Endothelial cell of umbilical vein (primary cell): ENCODE measurements at regions not wholly inside any gene's neighbourhood (a gene's known extent, or its start where the extent isn't known, plus 50 kb on each side); places are given as distances from the start of the nearest gene placed in this dataset.

Experiments
- BruUV-seq: library from RNA; stranded (reverse); fragments of 400-500 nt; replicated peaks from 2 replicates; lab custom pipeline; 2021; lab: Mats Ljungman, UMichigan
- CTCF ChIA-PET: fragments of 300-600, 350-600 bp; sonication (Branson Sonifier 250); formaldehyde crosslinking; loops from one replicate; lab custom pipeline; 2021; ENCODE audit warnings: antibody characterized with exemption, inconsistent platforms; lab: Charles Lee
- POLR2A ChIA-PET: fragments of 300-600, 350-600 bp; sonication (Branson Sonifier 250); formaldehyde crosslinking; loops from one replicate; lab custom pipeline; 2021; ENCODE audit warnings: antibody characterized with exemption, inconsistent platforms; lab: Charles Lee
- DNase-seq: peaks from one replicate; pipeline ENCODE4 v3.0.0-alpha.2; 2011; ENCODE audit warnings: low read depth, low spot score
- FAIRE-seq: peaks from 2 replicates; lab custom pipeline; 2011; peaks lifted over from hg19 to GRCh38; lab: Jason Lieb, UNC
- H2AFZ ChIP-seq: 2 replicates; pipeline ENCODE4 v1.6.0; 2012; ENCODE audit warnings: low read depth, low read length, control low read depth, inconsistent platforms
- H3K27ac ChIP-seq: 2 replicates; pipeline ENCODE4 v1.5.1; 2011; ENCODE audit warnings: low read depth, mild to moderate bottlenecking, control low read depth, low read length, moderate library complexity; ENCODE audit not compliant: insufficient read depth
- H3K27me3 ChIP-seq, 2 experiments: 2 replicates each; pipeline versions ENCODE4 v1.6.0 to v1.6.1; 2011; ENCODE audit warnings: low read length in 2 of 2, mixed read lengths in 1 of 2; ENCODE audit not compliant: control insufficient read depth in 2 of 2, insufficient read depth in 2 of 2
- H3K36me3 ChIP-seq, 2 experiments: 2 replicates in 1 of 2; 3 replicates in 1 of 2; pipeline ENCODE4 v1.5.1; 2011; ENCODE audit warnings: low read length in 2 of 2, mild to moderate bottlenecking in 1 of 2, moderate library complexity in 1 of 2; ENCODE audit not compliant: control insufficient read depth in 2 of 2, insufficient read depth in 2 of 2; ENCODE audit errors: extremely low read depth in 1 of 2
- H3K4me1 ChIP-seq: 3 replicates; pipeline ENCODE4 v1.5.1; 2011; ENCODE audit warnings: mild to moderate bottlenecking, low read length; ENCODE audit not compliant: control insufficient read depth, insufficient read depth; ENCODE audit errors: extremely low read depth
- H3K4me2 ChIP-seq: 2 replicates; pipeline ENCODE4 v1.6.1; 2011; ENCODE audit warnings: low read length, control low read depth, mixed read lengths; ENCODE audit not compliant: insufficient read depth
- H3K4me3 ChIP-seq, 3 experiments: fragments of 200-600 bp in 1 of 3; sonication (generic), shearing (Covaris generic) in 1 of 3; replicated peaks in 1 of 3; 2 replicates each; pipeline ENCODE4 v1.5.1; 2011 to 2016; ENCODE audit warnings: control low read depth in 3 of 3, low read length in 3 of 3, mild to moderate bottlenecking in 2 of 3, inconsistent platforms in 1 of 3, low read depth in 1 of 3, moderate library complexity in 1 of 3; ENCODE audit not compliant: insufficient read depth in 1 of 3
- H3K79me2 ChIP-seq: 2 replicates; pipeline ENCODE4 v1.6.0; 2012; ENCODE audit warnings: low read length, inconsistent platforms; ENCODE audit not compliant: control insufficient read depth, insufficient read depth
- H3K9ac ChIP-seq: replicated peaks from 2 replicates; pipeline ENCODE3; 2011; ENCODE audit warnings: low read length, control low read depth; ENCODE audit not compliant: insufficient read depth; ENCODE audit errors: extremely low read depth
- H3K9me1 ChIP-seq: replicated peaks from 3 replicates; pipeline ENCODE4 v1.6.0; 2011; ENCODE audit warnings: mild to moderate bottlenecking, low read length; ENCODE audit not compliant: control insufficient read depth, insufficient read depth; ENCODE audit errors: extremely low read depth
- H3K9me3 ChIP-seq: replicated peaks from 2 replicates; pipeline ENCODE4 v1.5.1; 2012; ENCODE audit warnings: low read length, inconsistent platforms; ENCODE audit not compliant: control insufficient read depth, insufficient read depth
- H4K20me1 ChIP-seq: replicated peaks from 2 replicates; pipeline ENCODE3; 2011; ENCODE audit warnings: mild to moderate bottlenecking, low read length; ENCODE audit not compliant: control insufficient read depth, insufficient read depth; ENCODE audit errors: extremely low read depth
- EZH2 ChIP-seq: IDR thresholded peaks from 2 replicates; pipeline ENCODE4 v1.6.1; 2012; ENCODE audit warnings: borderline replicate concordance, low read depth, mild to moderate bottlenecking, moderate library complexity, low read length, inconsistent platforms; ENCODE audit not compliant: severe bottlenecking
- FOS ChIP-seq: IDR thresholded peaks from 2 replicates; pipeline ENCODE4 v1.6.1; 2011; ENCODE audit warnings: mild to moderate bottlenecking, low read length, moderate library complexity, borderline replicate concordance; ENCODE audit not compliant: insufficient read depth
- GATA2 ChIP-seq: IDR thresholded peaks from 2 replicates; pipeline ENCODE4 v1.7.0; 2011; ENCODE audit warnings: low read depth, mild to moderate bottlenecking, moderate library complexity, mixed read lengths, low read length; ENCODE audit not compliant: insufficient read length, insufficient read depth
- JUN ChIP-seq: IDR thresholded peaks from 2 replicates; pipeline ENCODE4 v1.6.1; 2011; ENCODE audit warnings: borderline replicate concordance, low read depth; ENCODE audit not compliant: insufficient read length, insufficient read depth
- MYC ChIP-seq: IDR thresholded peaks from one replicate; pipeline ENCODE4 v1.6.1; 2011; ENCODE audit warnings: mild to moderate bottlenecking, low read depth, low read length
- POLR2A ChIP-seq: IDR thresholded peaks from 2 replicates; pipeline ENCODE4 v1.6.1; 2012; ENCODE audit warnings: low read depth, mild to moderate bottlenecking, control low read depth, low read length
- POLR2AphosphoS5 ChIP-seq: IDR thresholded peaks from 2 replicates; pipeline ENCODE4 v1.6.1; 2012; ENCODE audit warnings: low read depth, mild to moderate bottlenecking, control low read depth, low read length, moderate library complexity; ENCODE audit not compliant: insufficient read depth
- dilution Hi-C: fragments of 300-500 bp; cut with MboI; formaldehyde crosslinking; loops from one replicate; pipeline ENCODE4 v1.15.0; 2019; ENCODE audit warnings: low sequenced_read_pairs; ENCODE audit not compliant: extremely low pct_ligation_motif_present
- intact Hi-C: fragments of 100-400 bp; cut with micrococcal nuclease; formaldehyde crosslinking; loops from one replicate; pipeline ENCODE4 v1.10.0; 2022
- TF ChIP-seq, protein P1 (sequence below), 2 donors: IDR thresholded peaks; 1 replicate in 1 of 2; 2 replicates in 1 of 2; pipeline ENCODE4 v1.5.1; 2011; ENCODE audit warnings: low read length in 2 of 2, mild to moderate bottlenecking in 2 of 2, moderate library complexity in 2 of 2, control low read depth in 1 of 2, inconsistent platforms in 1 of 2, low read depth in 1 of 2; ENCODE audit not compliant: insufficient read depth in 1 of 2; ENCODE audit errors: extremely low read depth in 1 of 2
- TF ChIP-seq, protein P2 (sequence below): IDR thresholded peaks from 2 replicates; pipeline ENCODE4 v1.6.1; 2011; ENCODE audit not compliant: insufficient read depth, insufficient read length

DNA sequence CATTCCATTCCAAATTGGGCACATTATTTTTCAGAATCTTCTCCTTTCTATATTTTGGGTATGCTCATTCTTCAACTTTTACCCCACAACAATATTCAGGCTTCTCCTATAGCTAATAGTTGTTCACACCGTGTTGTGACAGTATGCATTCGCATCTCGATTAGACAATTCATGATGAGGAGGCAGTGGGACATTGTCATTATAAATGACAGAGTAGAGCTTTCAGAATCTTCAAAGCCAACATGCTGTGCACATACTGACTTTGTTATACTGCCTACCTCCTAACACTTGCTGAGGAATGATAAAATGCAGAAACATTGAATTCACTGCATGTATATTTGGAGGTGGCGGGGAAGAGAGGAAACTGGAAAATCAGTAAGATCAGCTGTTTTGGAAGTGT lies 714.2 kb downstream of the SUCLG1 start:
- Histone ChIP-seq H3K27me3 (no peaks in the 10 kb centered on the region), H3K4me1 (no peaks in the 10 kb centered on the region), H3K9ac (no peak overlapping the region), H3K4me3 (no peak overlapping the region), H3K27ac (no peak overlapping the region), H4K20me1 (no peaks in the 10 kb centered on the region), H2AFZ (no peak overlapping the region), H3K36me3 (no peaks in the 10 kb centered on the region), H3K9me3 (no peaks in the 10 kb centered on the region), H3K4me2 (no peak overlapping the region), H3K79me2 (no peaks in the 10 kb centered on the region), H3K9me1 (no peaks in the 10 kb centered on the region)
- no TSS peak for BruUV-seq
- ChIA-PET POLR2A (no interaction called here), CTCF (no interaction called here)
- no peak for TF ChIP-seq POLR2AphosphoS5
- TF ChIP-seq JUN, result no peak
- no peak for TF ChIP-seq MYC
- TF ChIP-seq, protein P1, sequence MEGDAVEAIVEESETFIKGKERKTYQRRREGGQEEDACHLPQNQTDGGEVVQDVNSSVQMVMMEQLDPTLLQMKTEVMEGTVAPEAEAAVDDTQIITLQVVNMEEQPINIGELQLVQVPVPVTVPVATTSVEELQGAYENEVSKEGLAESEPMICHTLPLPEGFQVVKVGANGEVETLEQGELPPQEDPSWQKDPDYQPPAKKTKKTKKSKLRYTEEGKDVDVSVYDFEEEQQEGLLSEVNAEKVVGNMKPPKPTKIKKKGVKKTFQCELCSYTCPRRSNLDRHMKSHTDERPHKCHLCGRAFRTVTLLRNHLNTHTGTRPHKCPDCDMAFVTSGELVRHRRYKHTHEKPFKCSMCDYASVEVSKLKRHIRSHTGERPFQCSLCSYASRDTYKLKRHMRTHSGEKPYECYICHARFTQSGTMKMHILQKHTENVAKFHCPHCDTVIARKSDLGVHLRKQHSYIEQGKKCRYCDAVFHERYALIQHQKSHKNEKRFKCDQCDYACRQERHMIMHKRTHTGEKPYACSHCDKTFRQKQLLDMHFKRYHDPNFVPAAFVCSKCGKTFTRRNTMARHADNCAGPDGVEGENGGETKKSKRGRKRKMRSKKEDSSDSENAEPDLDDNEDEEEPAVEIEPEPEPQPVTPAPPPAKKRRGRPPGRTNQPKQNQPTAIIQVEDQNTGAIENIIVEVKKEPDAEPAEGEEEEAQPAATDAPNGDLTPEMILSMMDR (IDR thresholded peaks at IDR 0.05; ENCODE audit: extremely low read depth in 1 of 2, insufficient read depth in 1 of 2, low read depth in 1 of 2, low read length in 2 of 2), result no peak
- no peak for TF ChIP-seq FOS
- TF ChIP-seq EZH2, result no peak
- TF ChIP-seq GATA2, result no peak
- TF ChIP-seq, protein P2, sequence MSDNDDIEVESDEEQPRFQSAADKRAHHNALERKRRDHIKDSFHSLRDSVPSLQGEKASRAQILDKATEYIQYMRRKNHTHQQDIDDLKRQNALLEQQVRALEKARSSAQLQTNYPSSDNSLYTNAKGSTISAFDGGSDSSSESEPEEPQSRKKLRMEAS, result no peak
- no peak for TF ChIP-seq POLR2A
- FAIRE-seq, result no peak
- intact Hi-C loops (no loop called here), dilution Hi-C loops (no loop called here)
- DNase-seq, result no peak
